ENCODE measurements at regions not wholly inside any gene's neighbourhood (a gene's known extent, or its start where the extent isn't known, plus 50 kb on each side); places are given as distances from the start of the nearest gene placed in this dataset.

- TF ChIP-seq EZH2 (IDR thresholded peaks at IDR 0.05; ENCODE audit: low read depth, low read length, severe bottlenecking) (no peak), POLR2AphosphoS5 (IDR thresholded peaks at IDR 0.05; ENCODE audit: low read depth, low read length) (no peak), POLR2A (IDR thresholded peaks at IDR 0.05; ENCODE audit: control extremely low read depth in 1 of 2, low read depth in 2 of 2, low read length in 2 of 2) (no peak), RAD21 (IDR thresholded peaks at IDR 0.05 in 1 of 2, conservative IDR thresholded peaks at IDR 0.05 in 1 of 2; ENCODE audit: low read depth in 2 of 2, low read length in 2 of 2) (no peak), ATF2 (IDR thresholded peaks at IDR 0.05; ENCODE audit: low read length) (no peak), SIN3A (conservative IDR thresholded peaks at IDR 0.05 in 1 of 2, IDR thresholded peaks at IDR 0.05 in 1 of 2; ENCODE audit: low read depth in 1 of 2, low read length in 2 of 2) (no peak), GTF2F1 (IDR thresholded peaks at IDR 0.05; ENCODE audit: borderline replicate concordance, low read depth, low read length) (no peak), CEBPB (IDR thresholded peaks at IDR 0.05; ENCODE audit: low read depth, low read length) (no peak), BACH1 (IDR thresholded peaks at IDR 0.05; ENCODE audit: low read length) (no peak), TAF1 (IDR thresholded peaks at IDR 0.05; ENCODE audit: low read depth, low read length) (no peak), CBX8 (IDR thresholded peaks at IDR 0.05; ENCODE audit: borderline replicate concordance, low read depth, low read length) (no peak)
- TF ChIP-seq, protein P1, sequence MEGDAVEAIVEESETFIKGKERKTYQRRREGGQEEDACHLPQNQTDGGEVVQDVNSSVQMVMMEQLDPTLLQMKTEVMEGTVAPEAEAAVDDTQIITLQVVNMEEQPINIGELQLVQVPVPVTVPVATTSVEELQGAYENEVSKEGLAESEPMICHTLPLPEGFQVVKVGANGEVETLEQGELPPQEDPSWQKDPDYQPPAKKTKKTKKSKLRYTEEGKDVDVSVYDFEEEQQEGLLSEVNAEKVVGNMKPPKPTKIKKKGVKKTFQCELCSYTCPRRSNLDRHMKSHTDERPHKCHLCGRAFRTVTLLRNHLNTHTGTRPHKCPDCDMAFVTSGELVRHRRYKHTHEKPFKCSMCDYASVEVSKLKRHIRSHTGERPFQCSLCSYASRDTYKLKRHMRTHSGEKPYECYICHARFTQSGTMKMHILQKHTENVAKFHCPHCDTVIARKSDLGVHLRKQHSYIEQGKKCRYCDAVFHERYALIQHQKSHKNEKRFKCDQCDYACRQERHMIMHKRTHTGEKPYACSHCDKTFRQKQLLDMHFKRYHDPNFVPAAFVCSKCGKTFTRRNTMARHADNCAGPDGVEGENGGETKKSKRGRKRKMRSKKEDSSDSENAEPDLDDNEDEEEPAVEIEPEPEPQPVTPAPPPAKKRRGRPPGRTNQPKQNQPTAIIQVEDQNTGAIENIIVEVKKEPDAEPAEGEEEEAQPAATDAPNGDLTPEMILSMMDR (IDR thresholded peaks at IDR 0.05; ENCODE audit: control extremely low read depth in 1 of 3, insufficient read depth in 1 of 3, low read depth in 1 of 3, low read length in 3 of 3), result no peak
- TF ChIP-seq, protein P2, sequence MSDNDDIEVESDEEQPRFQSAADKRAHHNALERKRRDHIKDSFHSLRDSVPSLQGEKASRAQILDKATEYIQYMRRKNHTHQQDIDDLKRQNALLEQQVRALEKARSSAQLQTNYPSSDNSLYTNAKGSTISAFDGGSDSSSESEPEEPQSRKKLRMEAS (IDR thresholded peaks at IDR 0.05), result no peak
These were observed 264.7 kb upstream of the B3GAT1 start for GRCh38 chr11:134676516-134677287.
